Peyer's patch (tissue), 4 donors: ENCODE measurements at regions not wholly inside any gene's neighbourhood (a gene's known extent, or its start where the extent isn't known, plus 50 kb on each side); places are given as distances from the start of the nearest gene placed in this dataset.

Source experiments
- DNase-seq, 3 donors: peaks; one replicate each; pipeline ENCODE4 v3.0.0-alpha.2; 2017 to 2019
- H3K27ac ChIP-seq, 4 donors: fragments of 200-600 bp; sonication (generic); one replicate each; pipeline ENCODE4 v1.5.1; 2016 to 2019
- H3K27me3 ChIP-seq, 2 donors: fragments of 200-600 bp; sonication (generic); one replicate each; pipeline ENCODE4 v1.5.1; 2019
- H3K36me3 ChIP-seq, 3 donors: fragments of 200-600 bp; sonication (generic); one replicate each; pipeline ENCODE4 v1.5.1; 2016 to 2019
- H3K4me1 ChIP-seq, 4 donors: fragments of 200-600 bp; sonication (generic); one replicate each; pipeline ENCODE4 v1.5.1; 2016 to 2019
- H3K4me3 ChIP-seq, 4 donors: fragments of 200-600 bp; sonication (generic); 1 replicate in 3 of 4; 2 replicates in 1 of 4; pipeline ENCODE4 v1.5.1; 2016 to 2019; ENCODE audit warnings: mild to moderate bottlenecking in 1 of 4
- H3K9me3 ChIP-seq, 4 donors: fragments of 200-600 bp; sonication (generic); one replicate each; pipeline ENCODE4 v1.5.1; 2016 to 2019; ENCODE audit warnings: mild to moderate bottlenecking in 1 of 4
- CTCF ChIP-seq, 6 experiments: fragments of 450-650 bp in 4 of 6; fragments of 200-600 bp in 2 of 6; sonication (generic) in 1 of 6; IDR thresholded peaks; one replicate each; pipeline ENCODE4 v1.5.1; 2017 to 2019; ENCODE audit warnings: antibody characterized with exemption in 6 of 6, mild to moderate bottlenecking in 3 of 6, moderate library complexity in 1 of 6
- POLR2A ChIP-seq, 2 donors: fragments of 450-650 bp; IDR thresholded peaks; one replicate each; pipeline ENCODE4 v1.5.1; 2017; ENCODE audit warnings: antibody characterized with exemption in 2 of 2, mild to moderate bottlenecking in 2 of 2, moderate library complexity in 2 of 2

GRCh38 chr22:49207008-49208003, 620.4 kb downstream of the BRD1 start:
- no peak overlapping the region for H3K27ac ChIP-seq
- no peaks in the 10 kb centered on the region for H3K4me1 ChIP-seq
- peak in 2 of 3 donors; percentile 6 to 29 for DNase-seq
- H3K4me3 ChIP-seq, result no peak overlapping the region
- H3K9me3 ChIP-seq, result no peaks in the 10 kb centered on the region
- TF ChIP-seq CTCF (IDR thresholded peaks at IDR 0.05) (no peak), POLR2A (IDR thresholded peaks at IDR 0.05) (no peak)
- H3K27me3 ChIP-seq, result no peaks in the 10 kb centered on the region
- no peaks in the 10 kb centered on the region for H3K36me3 ChIP-seq

GRCh38 chr22:49206281-49206680, 621.4 kb downstream of the BRD1 start:
- H3K4me1 ChIP-seq, result no peaks in the 10 kb centered on the region
- TF ChIP-seq CTCF (IDR thresholded peaks at IDR 0.05) (no peak), POLR2A (IDR thresholded peaks at IDR 0.05) (no peak)
- H3K27me3 ChIP-seq, result no peaks in the 10 kb centered on the region
- H3K27ac ChIP-seq, result no peak overlapping the region
- H3K9me3 ChIP-seq, result no peaks in the 10 kb centered on the region
- no peaks in the 10 kb centered on the region for H3K36me3 ChIP-seq
- DNase-seq, result peak in 1 of 3 donors; percentile 24
- no peak overlapping the region for H3K4me3 ChIP-seq

GRCh38 chr22:49205483-49205800, 622.2 kb downstream of the BRD1 start:
- Histone ChIP-seq H3K36me3 (no peaks in the 10 kb centered on the region), H3K27ac (no peak overlapping the region), H3K4me3 (no peak overlapping the region), H3K27me3 (no peaks in the 10 kb centered on the region), H3K9me3 (no peaks in the 10 kb centered on the region), H3K4me1 (no peaks in the 10 kb centered on the region)
- peak in 2 of 3 donors; percentile 6 to 24 for DNase-seq
- no peak for TF ChIP-seq POLR2A (IDR thresholded peaks at IDR 0.05)
- TF ChIP-seq CTCF (IDR thresholded peaks at IDR 0.05), result no peak

- TF ChIP-seq POLR2A (IDR thresholded peaks at IDR 0.05) (no peak), CTCF (IDR thresholded peaks at IDR 0.05) (no peak)
- no peaks in the 10 kb centered on the region for H3K36me3 ChIP-seq
- peak in 1 of 3 donors; percentile 18 for DNase-seq
- no peak overlapping the region for H3K27ac ChIP-seq
- no peak overlapping the region for H3K4me3 ChIP-seq
- H3K9me3 ChIP-seq, result no peaks in the 10 kb centered on the region
- no peaks in the 10 kb centered on the region for H3K4me1 ChIP-seq
- no peaks in the 10 kb centered on the region for H3K27me3 ChIP-seq
Observed at GRCh38 chr22:49204599-49205482, 622.8 kb downstream of the BRD1 start.

GRCh38 chr22:49203859-49204598, 623.6 kb downstream of the BRD1 start:
- Histone ChIP-seq H3K4me3 (no peak overlapping the region), H3K27me3 (no peaks in the 10 kb centered on the region), H3K27ac (no peak overlapping the region), H3K4me1 (no peaks in the 10 kb centered on the region), H3K9me3 (no peaks in the 10 kb centered on the region), H3K36me3 (no peaks in the 10 kb centered on the region)
- peak in 2 of 3 donors; percentile 13 to 14 for DNase-seq
- TF ChIP-seq POLR2A (IDR thresholded peaks at IDR 0.05) (no peak), CTCF (IDR thresholded peaks at IDR 0.05) (no peak)
